Vagina (tissue), 2 donors: ENCODE measurements at regions not wholly inside any gene's neighbourhood (a gene's known extent, or its start where the extent isn't known, plus 50 kb on each side); places are given as distances from the start of the nearest gene placed in this dataset.

ENCODE experiments used
- CTCF ChIP-seq, 3 experiments: fragments of 450-650 bp in 2 of 3; fragments of 200-600 bp in 1 of 3; sonication (generic) in 1 of 3; IDR thresholded peaks; one replicate each; pipeline ENCODE4 v1.5.1; 2017 to 2019; ENCODE audit warnings: antibody characterized with exemption in 3 of 3, mild to moderate bottlenecking in 2 of 3, moderate library complexity in 2 of 3
- POLR2A ChIP-seq, 2 donors: fragments of 450-650 bp; IDR thresholded peaks; one replicate each; pipeline ENCODE4 v1.6.1; 2017; ENCODE audit warnings: antibody characterized with exemption in 2 of 2, mild to moderate bottlenecking in 2 of 2, moderate library complexity in 2 of 2

- no peak for TF ChIP-seq POLR2A (IDR thresholded peaks at IDR 0.05)
- no peak for TF ChIP-seq CTCF (IDR thresholded peaks at IDR 0.05)
Observed at GRCh38 chr2:207318181-207318628, 152.5 kb upstream of the KLF7 start.
